Kidney capillary endothelial cell (primary cell): ENCODE measurements at regions not wholly inside any gene's neighbourhood (a gene's known extent, or its start where the extent isn't known, plus 50 kb on each side); places are given as distances from the start of the nearest gene placed in this dataset.
"Not testable (repeated sequence)": the region's sequence is repeated elsewhere in the genome, so short reads cannot be mapped to it uniquely, and the experiment has no call there.

ENCODE experiments used
- DNase-seq: peaks from one replicate; pipeline ENCODE4 v3.0.0-alpha.2; 2018; ENCODE audit warnings: low spot score

- no peak for DNase-seq
Observed at GRCh38 chr1:55773211-55773940, 558.2 kb upstream of the USP24 start.

- no peak for DNase-seq
Observed at GRCh38 chr1:55768327-55768952, 553.3 kb upstream of the USP24 start.

DNA sequence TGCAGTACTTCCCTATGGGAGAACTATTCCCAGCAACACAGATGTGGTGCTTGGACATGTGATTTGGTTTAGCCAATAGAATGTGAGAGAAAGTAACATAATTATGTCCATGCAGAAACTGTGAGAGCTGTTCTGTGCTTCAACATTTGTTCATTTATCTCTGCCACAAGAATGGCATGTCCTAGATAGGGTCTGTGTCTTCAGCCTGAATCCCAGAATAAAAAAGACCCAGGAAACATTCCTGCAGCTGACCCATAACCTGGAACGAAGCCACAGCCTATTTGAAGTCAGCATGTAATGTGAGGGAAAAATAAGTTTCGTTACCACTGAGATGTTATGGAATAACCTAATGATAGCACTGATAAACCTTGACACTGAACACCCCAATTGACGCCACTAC lies 552.0 kb upstream of the USP24 start:
- no peak for DNase-seq

DNA sequence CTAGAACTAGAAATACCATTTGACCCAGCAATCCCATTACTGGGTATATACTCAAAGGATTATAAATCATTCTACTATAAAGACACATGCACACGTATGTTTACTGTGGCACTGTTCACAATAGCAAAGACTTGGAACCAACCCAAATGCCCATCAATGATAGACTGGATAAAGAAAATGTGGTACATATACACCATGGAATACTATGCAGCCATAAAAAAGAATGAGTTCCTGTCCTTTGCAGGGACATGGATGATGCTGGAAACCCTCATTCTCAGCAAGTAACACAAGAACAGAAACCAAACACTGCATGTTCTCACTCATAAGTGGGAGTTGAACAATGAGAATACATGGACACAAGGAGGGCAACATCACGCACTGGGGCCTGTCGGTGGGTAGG lies 550.3 kb upstream of the USP24 start:
- DNase-seq: not testable (repeated sequence)

- no peak for DNase-seq
Observed at GRCh38 chr1:55751776-55752175, 536.6 kb upstream of the USP24 start.

- no peak for DNase-seq
Observed at GRCh38 chr1:55750628-55750995, 535.4 kb upstream of the USP24 start.

- DNase-seq: no peak
Observed at GRCh38 chr1:55749975-55750627, 534.9 kb upstream of the USP24 start.

DNA sequence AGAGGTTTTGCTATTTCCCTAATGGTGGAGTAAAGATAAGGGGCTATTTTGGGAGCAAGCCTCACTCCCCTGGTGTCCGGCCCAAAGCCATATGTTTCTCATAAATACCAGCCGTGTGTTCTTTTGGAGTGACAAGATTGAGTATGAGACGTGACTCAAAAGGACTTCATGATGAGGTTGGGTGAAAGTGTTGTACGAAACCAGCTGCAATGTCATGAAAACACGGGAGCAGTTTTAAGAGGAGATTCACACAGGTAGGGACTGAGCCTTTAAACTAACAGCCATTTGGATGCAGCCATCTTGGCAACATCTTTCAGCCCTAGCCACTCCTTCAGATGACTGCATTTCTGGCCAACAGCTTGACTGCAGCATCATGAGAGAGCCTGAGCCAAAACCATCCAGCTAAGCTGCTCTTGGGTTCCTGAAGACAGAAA lies 532.3 kb upstream of the USP24 start:
- no peak for DNase-seq

GRCh38 chr1:55746710-55747109 lies 531.5 kb upstream of the USP24 start:
- no peak for DNase-seq

GRCh38 chr1:55741516-55741915 lies 526.4 kb upstream of the USP24 start:
- no peak for DNase-seq

DNA sequence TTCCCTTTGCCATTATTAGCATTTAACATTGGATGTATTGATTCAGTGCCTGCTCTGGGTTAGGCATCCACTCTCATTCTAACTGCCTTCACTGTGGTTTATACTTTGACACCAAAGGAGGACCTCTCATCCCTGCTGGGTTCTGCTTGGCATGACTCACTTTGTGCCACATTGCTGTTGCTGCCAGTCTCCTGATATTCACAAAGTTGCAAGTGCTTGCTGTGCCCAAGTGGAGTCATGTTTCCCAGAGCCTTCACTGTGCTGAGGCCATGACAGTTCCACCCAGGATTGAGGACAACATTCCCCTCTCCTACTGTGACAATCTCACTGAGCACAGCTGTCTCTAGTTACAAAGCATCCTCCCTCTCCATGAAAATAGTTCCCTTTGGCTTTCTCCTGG lies 519.9 kb upstream of the USP24 start:
- DNase-seq: no peak

DNA sequence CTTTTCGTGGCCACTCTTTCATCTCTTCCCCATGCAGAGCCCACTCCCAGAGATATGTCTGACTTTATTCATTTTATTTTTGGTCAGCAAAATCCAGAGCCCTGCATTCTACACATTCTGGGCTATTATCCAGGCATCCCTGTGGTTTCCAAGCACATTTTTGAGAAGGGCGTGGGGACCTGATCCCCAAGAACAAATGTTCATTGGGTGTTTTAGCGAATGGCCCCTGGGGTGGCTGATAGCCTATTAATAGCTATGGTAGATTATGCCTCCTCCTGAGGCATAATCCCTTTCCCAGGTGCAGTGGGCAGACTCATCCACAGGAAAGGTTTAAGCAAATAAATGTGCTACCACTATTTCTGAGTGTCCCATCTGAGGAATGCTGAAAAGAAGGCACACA lies 511.8 kb upstream of the USP24 start:
- DNase-seq: no peak

DNA sequence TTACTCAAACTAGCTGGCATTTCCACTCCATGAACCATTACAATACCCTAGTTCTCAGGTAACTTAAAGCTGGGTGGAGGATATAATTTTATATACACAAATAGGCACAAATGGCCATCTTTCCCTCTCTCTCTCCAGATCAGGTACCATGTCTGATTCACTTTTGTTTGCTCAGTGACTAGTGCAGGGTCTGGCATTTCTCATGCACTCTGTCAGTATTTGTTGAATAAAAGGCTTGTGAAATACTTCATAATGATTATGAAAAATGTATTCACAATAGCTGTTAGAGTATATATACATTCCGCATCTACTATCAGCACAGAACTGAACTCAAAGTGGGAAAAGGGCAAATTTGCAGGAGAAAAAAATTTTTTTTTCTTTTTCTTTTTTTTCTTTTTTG lies 510.2 kb upstream of the USP24 start:
- no peak for DNase-seq

DNA sequence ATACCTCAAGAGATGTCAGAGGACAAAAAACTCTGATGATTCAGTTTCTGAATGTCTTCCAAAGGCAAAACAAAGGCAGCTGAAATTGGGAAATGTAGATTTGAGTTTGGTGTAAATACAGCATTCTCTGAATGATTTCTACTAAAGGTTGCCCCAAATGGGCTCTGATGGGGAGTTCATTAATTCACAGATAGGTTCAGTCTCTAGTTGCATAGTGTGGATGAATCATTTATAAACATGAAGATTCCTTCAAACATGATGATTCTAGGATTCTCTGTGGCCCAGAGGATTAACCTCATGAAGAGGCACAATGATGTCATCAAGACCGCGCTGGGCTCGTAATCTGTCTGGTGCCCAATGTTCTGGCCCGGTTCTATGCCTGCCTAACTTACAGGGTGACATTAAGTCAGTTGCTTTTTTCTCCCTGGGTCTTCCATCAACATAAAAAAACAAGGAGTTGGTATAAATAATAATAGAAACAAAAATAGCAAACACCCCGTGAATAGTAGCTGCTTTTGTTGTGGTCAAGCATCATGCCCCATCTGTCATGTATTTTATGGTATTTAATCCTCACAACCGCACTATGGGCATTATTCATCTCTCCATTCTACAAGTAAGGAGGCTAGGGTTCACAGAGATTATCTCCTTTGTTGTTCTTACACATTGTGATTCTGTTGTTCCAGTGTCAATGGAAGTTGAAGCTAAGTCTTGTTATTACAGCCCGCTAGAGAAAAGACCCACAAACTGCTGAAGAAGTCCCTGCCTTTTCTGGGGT lies 509.6 kb upstream of the USP24 start:
- DNase-seq: no peak

- DNase-seq: no peak
Observed at GRCh38 chr1:55723001-55723400, 507.8 kb upstream of the USP24 start.

GRCh38 chr1:55720261-55720660 lies 505.1 kb upstream of the USP24 start:
- DNase-seq: no peak

DNA sequence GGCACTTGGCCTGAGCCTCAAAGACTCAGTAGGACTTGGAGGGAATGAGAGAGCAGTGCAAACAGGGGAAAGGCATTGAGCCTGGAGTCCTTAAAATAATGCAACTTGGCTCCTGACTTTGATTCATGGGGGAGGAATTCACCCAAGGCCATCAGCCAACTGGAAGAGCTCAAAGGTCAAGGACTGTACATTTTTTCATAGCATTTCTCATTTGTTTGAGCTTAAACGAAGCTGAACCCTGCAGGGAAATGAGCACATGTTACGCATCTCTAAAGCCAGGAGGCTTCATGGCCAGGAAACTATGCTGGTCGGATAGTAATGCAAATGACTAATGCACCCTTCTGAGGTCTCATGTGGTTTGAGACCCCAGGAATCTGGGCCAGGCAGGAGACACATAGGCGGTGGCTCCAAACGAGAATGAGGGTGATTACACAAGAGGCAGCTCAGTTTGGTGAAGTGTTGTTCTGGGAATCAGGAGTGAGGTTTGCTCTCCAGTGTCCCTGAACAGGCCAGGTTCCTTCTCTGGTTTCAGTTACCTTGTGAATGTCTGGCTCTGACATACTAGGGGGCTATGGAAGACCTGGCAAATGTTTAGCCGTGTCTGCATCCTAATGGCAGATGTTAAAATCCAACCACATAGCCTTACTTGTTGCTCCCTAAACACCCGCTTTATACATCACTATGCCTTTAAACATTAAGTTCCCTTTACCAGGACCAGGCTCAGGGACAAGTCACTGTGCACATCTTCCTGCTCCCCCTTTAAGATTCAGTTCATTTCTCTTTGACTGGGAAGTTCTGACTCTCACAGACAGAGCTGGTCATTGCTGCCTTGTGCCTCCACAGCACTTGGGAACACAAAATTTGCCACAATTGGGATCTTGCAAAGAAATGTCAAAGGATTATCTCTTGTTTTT lies 503.9 kb upstream of the USP24 start:
- no peak for DNase-seq

GRCh38 chr1:55717111-55717510 lies 501.9 kb upstream of the USP24 start:
- DNase-seq: no peak

DNA sequence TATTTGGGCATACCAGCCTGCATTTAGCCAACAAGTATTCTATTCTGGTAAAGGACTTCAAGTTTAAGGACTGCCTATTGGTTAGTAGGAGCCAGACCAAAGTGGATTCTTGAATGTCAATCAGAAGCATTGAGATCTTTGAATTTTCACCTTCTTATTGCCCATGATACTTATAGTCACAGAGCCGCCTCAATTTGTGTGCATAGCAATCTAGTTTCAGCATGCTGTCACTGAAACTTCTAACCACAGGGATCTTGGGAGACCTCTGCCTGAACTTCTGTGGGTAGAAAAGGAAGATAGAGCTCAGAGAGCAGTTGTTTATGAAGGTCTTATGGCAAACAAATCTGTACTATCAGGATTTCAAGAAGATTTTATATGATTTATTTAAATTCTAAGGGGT lies 501.4 kb upstream of the USP24 start:
- DNase-seq: no peak

- DNase-seq: no peak
Observed at GRCh38 chr1:55716151-55716550, 501.0 kb upstream of the USP24 start.

DNA sequence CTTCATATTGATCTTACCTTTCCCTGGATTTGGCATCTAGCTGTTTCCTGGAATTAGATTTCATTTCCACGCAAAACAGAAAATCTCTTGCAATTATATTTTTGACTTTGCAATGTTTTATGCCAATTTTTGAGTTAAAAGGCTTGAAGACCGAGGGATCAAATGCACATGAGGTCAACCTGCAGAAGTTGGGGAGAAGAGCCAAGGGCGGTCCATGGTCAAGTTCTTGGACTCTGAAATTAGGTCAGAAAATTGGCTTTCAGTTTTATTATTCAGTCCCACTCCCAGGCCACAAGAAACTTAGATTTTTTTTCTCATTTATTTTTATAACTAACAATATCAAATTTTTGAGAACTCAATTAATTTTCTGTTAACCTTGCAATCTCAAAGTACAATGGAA lies 499.1 kb upstream of the USP24 start:
- no peak for DNase-seq

- DNase-seq: no peak
Observed at GRCh38 chr1:55713516-55713915, 498.4 kb upstream of the USP24 start.
